ENCODE measurements at regions not wholly inside any gene's neighbourhood (a gene's known extent, or its start where the extent isn't known, plus 50 kb on each side); places are given as distances from the start of the nearest gene placed in this dataset.

GRCh38 chr12:46886541-46887041, 60.8 kb upstream of the SLC38A4 start:
- TF ChIP-seq CTCF (IDR thresholded peaks at IDR 0.05): no peak
- TF ChIP-seq POLR2A (IDR thresholded peaks at IDR 0.05): no peak
